ENCODE measurements at regions not wholly inside any gene's neighbourhood (a gene's known extent, or its start where the extent isn't known, plus 50 kb on each side); places are given as distances from the start of the nearest gene placed in this dataset.

GRCh38 chr2:155379494-155379893, 681.0 kb downstream of the KCNJ3 start:
- Mint-ChIP-seq H3K27ac (no peak overlapping the region), H3K27me3 (ENCODE audit: low read depth) (no peaks in the 10 kb centered on the region), H3K4me3 (no peak overlapping the region), H3K9me3 (no peaks in the 10 kb centered on the region), H3K36me3 (ENCODE audit: insufficient read depth in 1 of 3, low read depth in 3 of 3) (no peaks in the 10 kb centered on the region), H3K4me1 (no peaks in the 10 kb centered on the region)
- H2BK20ac ChIP-seq (ENCODE audit: low read depth, low read length, poor library complexity, severe bottlenecking) = no peak overlapping the region
- no peaks in the 10 kb centered on the region for H3K79me2 ChIP-seq (ENCODE audit: insufficient read depth, low read length)
- no peak overlapping the region for H3K18ac ChIP-seq (ENCODE audit: insufficient read length, low read depth, low read length)
- no peak overlapping the region for H3K14ac ChIP-seq (ENCODE audit: insufficient read depth, low read length)
- no peak overlapping the region for H3K23ac ChIP-seq (ENCODE audit: insufficient read length, low read depth, low read length)
- H3K9ac ChIP-seq (ENCODE audit: extremely low read depth, insufficient read length, low read length) = no peak overlapping the region
- no peak overlapping the region for H3T11ph ChIP-seq (ENCODE audit: low read length)
- no peaks in the 10 kb centered on the region for H4K20me1 ChIP-seq (ENCODE audit: control insufficient read depth, insufficient read depth, insufficient read length)
- H3K4ac ChIP-seq (ENCODE audit: low read depth, low read length) = no peak overlapping the region
- H3K27me3 ChIP-seq (ENCODE audit: insufficient read depth, low read length) = no peaks in the 10 kb centered on the region
- H2BK12ac ChIP-seq (ENCODE audit: insufficient read length, low read depth, low read length) = no peak overlapping the region
- no peak overlapping the region for H2BK120ac ChIP-seq (ENCODE audit: low read depth, low read length, poor library complexity, severe bottlenecking)
- no peaks in the 10 kb centered on the region for H3K23me2 ChIP-seq (ENCODE audit: insufficient read length, low read depth, low read length, poor library complexity, severe bottlenecking)
- no peak overlapping the region for H3K4me2 ChIP-seq (ENCODE audit: insufficient read depth, insufficient read length, low read length)
- H3K27ac ChIP-seq (ENCODE audit: insufficient read length, low read depth, low read length) = no peak overlapping the region
- no peak for DNase-seq
- H2BK5ac ChIP-seq (ENCODE audit: insufficient read length, low read length) = no peak overlapping the region
- H4K91ac ChIP-seq (ENCODE audit: insufficient read length, low read depth, low read length) = no peak overlapping the region
- WGBS (ENCODE audit: extremely low coverage, insufficient read length, low lambda C conversion rate) = no CpG with 5 or more reads among the region's 2 CpGs
- H4K8ac ChIP-seq (replicated peaks; ENCODE audit: insufficient read length, low read depth, low read length) = no peak overlapping the region
- H2BK15ac ChIP-seq (ENCODE audit: low read depth, low read length) = no peak overlapping the region
- H4K5ac ChIP-seq (ENCODE audit: insufficient read length, low read depth, low read length) = no peak overlapping the region
- no peak overlapping the region for H2AFZ ChIP-seq (ENCODE audit: low read length)
- H3K9me3 ChIP-seq (ENCODE audit: control insufficient read depth, low read depth, low read length) = no peaks in the 10 kb centered on the region
- no peak overlapping the region for H2AK5ac ChIP-seq (ENCODE audit: insufficient read length, low read length)
- H3K4me1 ChIP-seq (ENCODE audit: insufficient read depth, low read length) = no peaks in the 10 kb centered on the region
- no peaks in the 10 kb centered on the region for H3K79me1 ChIP-seq (ENCODE audit: insufficient read depth, low read depth, low read length, poor library complexity, severe bottlenecking)
- no peak overlapping the region for H3K56ac ChIP-seq (ENCODE audit: insufficient read length, low read depth, low read length)
- no peak for TF ChIP-seq CTCF (conservative IDR thresholded peaks at IDR 0.05)

Data from H9 (cell line).